Smooth muscle cell of the brain vasculature (primary cell): ENCODE measurements at regions not wholly inside any gene's neighbourhood (a gene's known extent, or its start where the extent isn't known, plus 50 kb on each side); places are given as distances from the start of the nearest gene placed in this dataset.

Source experiments
- DNase-seq: peaks from one replicate; pipeline ENCODE4 v3.0.0-alpha.2; 2012; ENCODE audit warnings: low read depth, low spot score

- no peak for DNase-seq
Measured at GRCh38 chr20:50286174-50286511, 95.5 kb downstream of the CEBPB start.

GRCh38 chr20:50286609-50287008 is 96.0 kb downstream of the CEBPB start:
- DNase-seq, result no peak

- DNase-seq, result no peak
Measured at GRCh38 chr20:50287512-50287911, 96.9 kb downstream of the CEBPB start.

GRCh38 chr20:50288128-50288623 is 97.5 kb downstream of the CEBPB start:
- no peak for DNase-seq

GRCh38 chr20:50289581-50289980 is 99.0 kb downstream of the CEBPB start:
- DNase-seq, result no peak

- no peak for DNase-seq
Measured at GRCh38 chr20:50290112-50290511, 99.5 kb downstream of the CEBPB start.

- DNase-seq, result no peak
Measured at GRCh38 chr20:50290808-50291207, 100.2 kb downstream of the CEBPB start.

- DNase-seq, result no peak
Measured at GRCh38 chr20:50291254-50292078, 100.8 kb downstream of the CEBPB start.

GRCh38 chr20:50292079-50292590 is 101.5 kb downstream of the CEBPB start:
- DNase-seq, result no peak

- DNase-seq, result peak; percentile 86
Measured at GRCh38 chr20:50292591-50293283, 102.1 kb downstream of the CEBPB start.

GRCh38 chr20:50293284-50294139 is 102.9 kb downstream of the CEBPB start:
- DNase-seq, result no peak

- DNase-seq, result no peak
Measured at GRCh38 chr20:50294164-50295088, 103.8 kb downstream of the CEBPB start.

GRCh38 chr20:50295345-50295744 is 104.7 kb downstream of the CEBPB start:
- no peak for DNase-seq

- no peak for DNase-seq
Measured at GRCh38 chr20:50295762-50296449, 105.3 kb downstream of the CEBPB start.

- no peak for DNase-seq
Measured at GRCh38 chr20:50296450-50297375, 106.1 kb downstream of the CEBPB start.

GRCh38 chr20:50297498-50298376 is 107.1 kb downstream of the CEBPB start:
- no peak for DNase-seq

- DNase-seq, result no peak
Measured at GRCh38 chr20:50298554-50299324, 108.1 kb downstream of the CEBPB start.
